GM23248 (cell line): ENCODE measurements at regions not wholly inside any gene's neighbourhood (a gene's known extent, or its start where the extent isn't known, plus 50 kb on each side); places are given as distances from the start of the nearest gene placed in this dataset.

Experiments
- EZH2 ChIP-seq: fragments of 200-600 bp; sonication (generic); IDR thresholded peaks from 2 replicates; pipeline ENCODE4 v1.6.1; 2018; ENCODE audit warnings: antibody characterized with exemption, mild to moderate bottlenecking; ENCODE audit not compliant: insufficient read depth, poor library complexity, severe bottlenecking
- EZH2phosphoT487 ChIP-seq: fragments of 200-600 bp; sonication (generic); IDR thresholded peaks from 2 replicates; pipeline ENCODE4 v1.6.1; 2018; ENCODE audit warnings: antibody characterized with exemption, moderate library complexity, mild to moderate bottlenecking, low read depth; ENCODE audit not compliant: insufficient read depth

DNA sequence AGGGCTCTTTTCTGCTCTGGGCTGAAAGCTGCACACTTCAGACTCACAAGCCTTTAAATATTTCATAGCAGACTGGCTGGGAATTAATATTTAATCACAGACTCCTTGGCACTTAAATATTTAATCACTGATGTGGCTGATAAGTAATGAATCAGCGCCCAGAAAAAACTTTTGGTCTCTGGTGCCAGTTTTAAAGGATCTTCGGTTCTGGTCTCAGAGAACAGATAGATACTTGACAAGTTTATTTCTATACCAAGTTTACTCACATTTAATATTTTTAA is 201.2 kb downstream of the MYCN start:
- TF ChIP-seq EZH2 (no peak), EZH2phosphoT487 (no peak)
